Suppressor macrophage treated with lipopolysaccharide for 4 hours (primary cell): ENCODE measurements at regions not wholly inside any gene's neighbourhood (a gene's known extent, or its start where the extent isn't known, plus 50 kb on each side); places are given as distances from the start of the nearest gene placed in this dataset.
"Not testable (repeated sequence)": the region's sequence is repeated elsewhere in the genome, so short reads cannot be mapped to it uniquely, and the experiment has no call there.

Experiments used
- DNase-seq: peaks from one replicate; pipeline ENCODE4 v3.0.0-alpha.2; 2020

- peak; percentile 82 for DNase-seq
Observed at GRCh38 chr5:66354422-66354821, 210.3 kb downstream of the SREK1 start.

- DNase-seq = no peak
Observed at GRCh38 chr5:66356011-66356565, 212.0 kb downstream of the SREK1 start.

DNA sequence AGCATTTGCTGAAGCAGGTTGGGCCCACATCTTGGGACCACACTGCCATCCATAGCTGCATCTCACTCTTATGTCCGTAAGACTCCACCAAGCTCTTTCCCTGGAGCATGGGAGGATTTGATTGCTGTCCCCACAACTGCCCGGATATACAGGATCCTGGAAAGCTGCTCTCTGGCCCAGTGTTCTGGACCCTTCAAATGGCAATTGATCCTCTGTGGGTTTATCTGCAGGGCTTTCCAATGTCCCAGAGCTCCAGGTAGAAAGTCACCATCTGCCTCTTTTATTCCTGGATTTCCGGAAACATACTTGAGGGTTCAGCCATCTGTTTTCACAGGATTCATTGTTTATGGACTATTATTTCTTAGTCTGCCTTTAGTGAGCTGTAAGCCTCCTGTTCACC, 214.6 kb downstream of the SREK1 start:
- DNase-seq = no peak

DNA sequence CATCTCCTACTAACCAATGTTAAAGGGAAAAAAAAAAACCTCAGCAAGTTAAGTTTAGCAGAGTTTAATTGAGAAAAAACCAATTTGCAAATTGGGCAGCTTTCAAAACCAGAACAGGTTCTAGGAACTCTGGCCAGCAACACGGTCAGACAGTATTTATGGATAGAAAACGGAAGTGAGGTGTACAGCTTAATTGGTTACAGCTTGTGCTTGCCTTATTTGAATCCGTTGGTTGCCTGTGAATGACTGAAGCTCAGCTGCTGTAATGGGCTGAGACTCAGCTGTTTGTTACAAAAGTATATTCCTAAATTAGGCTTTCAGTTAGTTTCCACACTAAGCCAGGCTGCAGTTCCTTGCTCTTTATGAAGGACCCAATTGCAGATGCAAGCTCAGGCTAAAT, 217.0 kb downstream of the SREK1 start:
- DNase-seq = no peak

GRCh38 chr5:66362046-66362445, 217.9 kb downstream of the SREK1 start:
- DNase-seq = no peak

DNA sequence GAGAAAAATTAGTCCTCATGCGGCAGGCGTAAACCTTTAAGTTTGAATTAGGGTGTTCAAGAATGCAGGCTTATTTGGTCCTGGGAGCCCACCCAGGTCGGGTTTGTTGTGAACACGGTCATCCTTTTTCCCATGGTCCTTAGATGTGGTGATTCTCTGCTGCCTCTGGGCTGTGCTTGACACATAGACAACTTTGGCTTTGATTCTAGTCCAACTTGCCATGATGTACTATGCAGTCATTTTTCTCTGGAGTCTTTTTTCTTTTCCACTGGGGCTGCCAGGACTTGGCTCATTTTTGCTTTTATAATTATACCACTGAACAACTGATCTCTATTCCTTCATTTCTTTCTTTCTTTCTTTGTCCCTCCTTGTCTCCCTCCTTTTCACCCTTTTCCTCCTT, 218.6 kb downstream of the SREK1 start:
- no peak for DNase-seq

DNA sequence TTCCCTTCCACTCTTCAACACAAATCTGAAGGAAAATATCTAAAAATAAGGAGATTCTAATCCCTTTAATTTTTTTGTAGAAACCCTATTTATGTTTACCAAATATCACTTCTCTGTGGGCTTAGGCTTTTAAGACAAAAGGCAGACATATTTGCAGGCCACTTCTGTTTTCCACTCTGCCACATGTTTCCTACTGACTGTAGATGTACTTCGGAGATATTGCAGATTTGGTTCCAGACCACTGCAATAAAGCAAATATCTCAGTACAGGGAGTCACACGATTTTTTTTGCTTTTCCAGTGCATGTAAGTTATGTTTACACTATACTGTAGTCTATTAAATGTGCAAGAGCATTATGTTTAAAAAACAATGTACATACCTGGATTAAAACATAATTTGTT, 219.0 kb downstream of the SREK1 start:
- DNase-seq = no peak

DNA sequence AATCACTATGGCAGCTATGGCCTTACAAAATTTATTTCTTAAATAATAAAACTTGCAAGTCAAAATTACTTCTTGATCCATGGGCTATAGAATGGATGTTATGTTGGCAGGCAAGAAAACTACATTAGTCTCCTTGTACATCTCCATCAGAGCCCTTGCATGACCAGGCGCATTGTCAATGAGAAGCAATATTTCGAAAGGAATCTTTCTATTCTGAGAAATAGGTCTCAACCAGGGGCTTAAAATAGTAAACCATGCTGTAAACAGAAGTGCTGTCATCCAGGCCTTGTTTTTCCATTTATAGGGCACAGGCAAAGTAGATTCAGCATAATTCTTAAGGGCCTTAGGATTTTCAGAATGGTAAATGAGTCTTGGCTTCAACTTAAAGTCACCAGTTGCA, 220.1 kb downstream of the SREK1 start:
- DNase-seq = no peak

GRCh38 chr5:66365981-66366380, 221.9 kb downstream of the SREK1 start:
- no peak for DNase-seq

DNA sequence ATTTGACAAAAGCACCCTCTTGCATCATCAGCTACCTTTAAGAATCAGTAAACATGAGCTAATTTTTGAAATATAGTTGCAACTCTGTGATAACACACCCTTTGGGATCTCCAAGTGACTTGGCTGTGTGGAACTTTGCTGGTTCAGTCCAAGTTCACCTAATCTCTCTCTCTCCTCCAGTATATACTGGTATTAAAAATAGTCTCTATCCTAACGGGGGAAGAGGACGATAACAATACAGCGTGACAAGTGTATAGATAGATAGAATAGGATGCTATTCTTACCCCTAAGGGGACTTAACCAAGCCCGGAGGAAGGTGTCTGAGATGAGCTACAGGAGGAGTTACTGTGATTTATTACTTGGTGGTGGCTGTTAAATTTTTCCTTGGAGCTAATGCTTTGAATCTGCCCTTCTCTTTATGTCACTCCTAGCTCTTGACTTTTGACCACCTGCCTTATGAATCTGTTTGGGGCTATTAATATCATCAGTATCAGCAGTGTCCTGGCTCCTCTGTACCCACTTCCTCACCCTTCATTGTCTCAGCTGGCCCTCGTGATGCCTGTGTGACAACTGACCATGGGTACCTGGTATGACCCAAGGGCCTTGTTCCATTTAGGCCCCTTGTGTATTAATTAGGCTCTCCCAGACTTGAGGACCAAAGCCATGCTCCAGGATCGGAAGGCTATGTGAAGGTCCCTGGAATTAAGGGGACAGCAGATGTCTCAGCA, 223.9 kb downstream of the SREK1 start:
- DNase-seq = no peak

DNA sequence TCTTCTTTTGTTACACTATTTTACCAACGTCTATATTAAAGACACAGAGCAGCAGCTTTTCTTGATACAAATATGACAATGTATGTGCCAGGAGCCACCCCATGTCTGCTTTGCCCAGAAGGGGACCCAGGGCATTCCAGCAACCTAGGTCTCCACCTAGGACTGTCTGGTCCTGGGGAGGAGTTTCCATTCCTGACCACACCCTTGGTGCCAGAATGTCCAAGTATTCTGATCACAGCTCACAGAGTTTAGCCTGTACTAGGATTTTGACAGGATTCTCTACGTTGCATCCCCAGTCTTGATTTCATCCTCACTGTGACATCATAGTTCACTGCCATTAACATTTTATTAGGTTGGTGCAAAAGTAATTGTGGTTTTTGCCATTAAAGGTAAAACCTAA, 224.7 kb downstream of the SREK1 start:
- no peak for DNase-seq

DNA sequence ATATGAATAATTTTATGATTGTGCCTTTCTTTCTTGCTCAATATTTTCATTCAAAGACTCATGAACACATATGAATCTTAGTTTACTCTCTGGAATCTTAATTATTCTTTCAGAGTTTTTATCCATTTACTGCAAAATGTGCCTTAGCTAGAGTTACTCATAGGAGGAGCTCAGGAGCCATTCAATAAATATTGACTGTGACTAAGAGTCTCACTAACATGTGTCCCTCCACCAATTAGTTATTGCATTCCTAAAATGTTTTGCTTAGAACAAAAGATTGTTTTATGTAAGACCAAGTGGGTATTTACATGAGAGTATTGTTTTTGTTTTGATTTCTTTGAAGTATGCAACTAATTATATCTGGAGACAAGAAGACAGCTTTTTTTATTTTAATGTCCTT, 218.4 kb upstream of the MAST4 start:
- DNase-seq = no peak

- no peak for DNase-seq
Observed at GRCh38 chr5:66378407-66378806, 217.8 kb upstream of the MAST4 start.

- DNase-seq = no peak
Observed at GRCh38 chr5:66382152-66382551, 214.0 kb upstream of the MAST4 start.

DNA sequence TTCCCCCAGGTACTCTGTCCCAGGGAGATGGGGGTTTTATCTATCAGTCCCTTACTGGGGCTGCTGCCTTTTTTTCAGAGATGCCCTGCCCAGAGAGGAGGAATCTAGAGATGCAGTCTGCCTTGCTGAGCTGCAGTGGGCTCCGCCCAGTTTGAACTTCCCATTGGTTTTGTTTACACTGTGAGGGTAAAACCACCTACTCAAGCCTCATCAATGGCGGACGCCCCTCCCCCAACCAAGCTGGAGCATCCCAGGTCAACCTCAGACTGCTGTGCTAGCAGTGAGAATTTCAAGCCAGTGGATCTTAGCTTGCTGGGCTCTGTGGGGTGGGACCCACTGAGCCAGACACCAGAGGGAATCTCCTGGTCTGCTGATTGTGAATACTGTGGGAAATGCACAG, 191.0 kb upstream of the MAST4 start:
- DNase-seq = not testable (repeated sequence)

DNA sequence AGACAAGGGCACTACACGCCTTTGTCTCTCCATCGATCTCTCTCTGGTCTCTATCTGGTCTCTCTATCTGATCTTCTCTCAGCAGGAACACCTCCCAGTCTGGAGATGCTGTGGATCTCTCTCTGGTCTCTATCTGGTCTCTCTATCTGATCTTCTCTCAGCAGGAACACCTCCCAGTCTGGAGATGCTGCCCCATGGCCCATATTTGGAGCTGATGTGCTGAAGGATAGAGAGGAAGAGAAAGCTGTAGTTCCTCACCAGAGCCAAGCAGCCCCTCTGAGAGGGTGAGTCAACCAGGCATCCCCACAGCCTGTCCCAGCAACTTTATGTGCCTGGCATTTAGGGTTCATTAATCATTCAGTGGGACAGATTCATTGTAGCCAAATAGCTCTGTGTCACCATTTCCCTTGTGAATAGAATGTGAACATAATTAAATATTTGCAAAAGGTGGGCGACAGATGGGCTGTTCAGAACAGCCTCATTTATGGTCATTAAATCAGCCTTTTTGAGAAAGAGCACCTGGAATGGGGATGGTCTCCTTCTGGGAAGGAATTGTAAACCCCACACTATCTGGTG, 189.3 kb upstream of the MAST4 start:
- no peak for DNase-seq

DNA sequence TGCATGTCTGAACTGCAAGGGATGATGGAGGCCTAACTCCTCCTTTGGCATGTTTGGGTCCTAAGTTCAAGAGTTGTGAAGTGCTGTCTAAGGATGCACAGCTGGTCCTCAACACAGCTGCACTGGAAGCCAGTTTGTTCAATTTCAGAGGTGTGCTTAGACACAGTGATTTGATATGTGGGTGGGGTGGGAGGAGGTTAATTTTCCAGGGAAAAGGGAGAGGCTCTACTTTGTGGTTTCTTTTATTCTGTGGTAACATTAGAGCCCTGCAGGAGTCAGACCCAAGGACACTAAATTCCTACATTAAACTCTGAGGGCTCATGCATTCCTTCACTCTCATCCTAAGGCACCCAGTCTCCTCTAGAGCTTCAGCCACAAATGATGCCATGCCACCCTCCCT, 188.4 kb upstream of the MAST4 start:
- DNase-seq = no peak

- no peak for DNase-seq
Observed at GRCh38 chr5:66408576-66408975, 187.6 kb upstream of the MAST4 start.

DNA sequence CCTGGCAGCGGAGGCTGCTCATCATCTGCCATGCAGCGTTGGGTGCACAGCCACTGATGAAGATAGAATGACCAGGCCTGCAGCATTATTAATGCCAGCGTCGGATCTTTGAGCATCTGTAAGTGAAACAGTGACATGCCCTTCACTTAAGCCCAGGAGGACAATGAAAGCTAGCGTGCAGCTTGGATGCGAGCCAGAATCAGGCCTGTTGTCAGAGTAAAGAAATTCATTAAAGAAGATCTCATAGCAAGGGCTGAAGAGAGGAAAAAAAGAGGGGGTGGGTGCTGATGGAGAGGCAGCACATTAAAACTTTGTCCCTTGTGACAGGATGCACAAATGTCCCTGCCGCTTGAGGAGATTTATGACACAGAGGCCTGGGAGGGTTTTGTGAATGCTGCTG, 186.1 kb upstream of the MAST4 start:
- DNase-seq = no peak

GRCh38 chr5:66411701-66412100, 184.5 kb upstream of the MAST4 start:
- no peak for DNase-seq

DNA sequence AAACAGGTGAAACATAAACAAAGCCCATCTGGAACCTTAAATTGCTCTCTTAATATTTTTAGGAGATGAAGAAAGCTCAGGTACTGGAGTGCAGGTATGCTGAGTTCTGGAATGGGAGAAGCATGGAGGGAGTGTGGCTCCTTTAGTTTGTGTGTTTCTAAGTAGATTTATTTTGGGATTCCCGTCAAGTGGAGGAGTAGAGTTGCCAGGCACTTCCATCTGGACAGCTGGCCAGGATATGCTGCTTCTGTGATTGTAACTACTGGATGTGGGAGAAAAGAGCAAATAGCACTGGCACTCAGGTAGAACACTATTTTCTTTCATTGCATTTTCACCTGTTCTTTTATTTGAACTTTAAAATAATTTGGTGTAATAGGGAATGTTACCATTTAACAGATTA, 182.3 kb upstream of the MAST4 start:
- no peak for DNase-seq

- peak; percentile 46 for DNase-seq
Observed at GRCh38 chr5:66415208-66415607, 181.0 kb upstream of the MAST4 start.

DNA sequence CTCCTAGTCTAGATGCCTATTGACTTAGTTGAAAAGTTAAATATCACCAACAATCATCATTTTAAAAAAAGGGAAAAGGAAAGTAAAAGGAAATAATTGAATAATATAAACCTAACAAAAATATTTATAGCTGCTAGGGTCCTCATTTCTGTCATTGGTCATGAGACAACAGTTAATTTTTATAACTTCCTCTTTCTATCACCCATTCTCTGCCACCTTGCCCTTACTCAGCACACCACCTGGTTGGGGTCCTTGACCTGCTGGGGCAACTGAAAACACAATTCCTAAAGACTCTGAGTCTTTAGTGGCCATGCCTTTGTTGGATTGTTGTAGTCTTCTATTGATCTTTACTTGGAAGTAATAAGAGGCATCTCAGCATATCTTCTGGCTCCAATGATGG, 179.5 kb upstream of the MAST4 start:
- DNase-seq = no peak

- no peak for DNase-seq
Observed at GRCh38 chr5:66417781-66418180, 178.4 kb upstream of the MAST4 start.

DNA sequence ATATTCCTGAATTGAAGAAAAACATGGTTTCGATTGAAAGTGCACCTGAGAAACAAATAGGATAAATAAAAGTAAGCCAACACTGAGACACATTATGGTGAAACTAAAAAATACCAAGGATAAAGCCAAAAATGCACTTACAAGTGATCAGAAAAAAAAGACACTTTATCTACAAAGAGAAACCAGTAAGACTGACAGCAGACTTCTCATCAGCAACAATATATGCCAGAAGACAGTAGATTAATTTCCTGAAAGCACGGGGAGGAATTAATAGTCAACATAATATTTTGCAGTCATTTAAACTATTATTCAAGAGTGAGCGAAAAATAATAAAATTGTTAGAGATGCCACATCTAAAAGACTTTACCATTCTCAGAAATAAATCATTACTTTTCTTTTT, 172.7 kb upstream of the MAST4 start:
- DNase-seq = no peak
